HepG2 (cell line): ENCODE measurements at regions not wholly inside any gene's neighbourhood (a gene's known extent, or its start where the extent isn't known, plus 50 kb on each side); places are given as distances from the start of the nearest gene placed in this dataset.

Experiments
- HOXA7 ChIP-seq: sonication (generic); formaldehyde crosslinking; IDR thresholded peaks from 2 replicates; pipeline ENCODE4 v1.8.1; 2022; ENCODE audit warnings: mild to moderate bottlenecking, missing genetic modification reagents, moderate library complexity
- NR2C2 ChIP-seq: sonication (generic); formaldehyde crosslinking; IDR thresholded peaks from 2 replicates; pipeline ENCODE4 v1.4.0; 2020; ENCODE audit warnings: missing genetic modification reagents, mild to moderate bottlenecking, moderate library complexity, borderline replicate concordance
- TMF1 ChIP-seq: sonication (generic); formaldehyde crosslinking; IDR thresholded peaks from 2 replicates; pipeline ENCODE4 v1.8.1; 2022; ENCODE audit warnings: low read depth, missing genetic modification reagents
- TOPORS ChIP-seq: sonication (generic); formaldehyde crosslinking; IDR thresholded peaks from 2 replicates; pipeline ENCODE4 v1.8.0; 2023; ENCODE audit warnings: mild to moderate bottlenecking, missing genetic modification reagents
- ZNF629 ChIP-seq: sonication (generic); formaldehyde crosslinking; conservative IDR thresholded peaks from 2 replicates; pipeline ENCODE4 v1.5.0; 2020; ENCODE audit warnings: missing genetic modification reagents
- TF ChIP-seq, protein P1 (sequence below): sonication (generic); formaldehyde crosslinking; IDR thresholded peaks from 2 replicates; pipeline ENCODE4 v1.8.0; 2022; ENCODE audit warnings: mild to moderate bottlenecking, missing genetic modification reagents; ENCODE audit not compliant: insufficient replicate concordance
- TF ChIP-seq, protein P2 (sequence below): sonication (generic); formaldehyde crosslinking; IDR thresholded peaks from 2 replicates; pipeline ENCODE4 v1.5.1; 2020; ENCODE audit warnings: missing genetic modification reagents, mild to moderate bottlenecking, borderline replicate concordance
- TF ChIP-seq, protein P3 (sequence below): sonication (generic); formaldehyde crosslinking; IDR thresholded peaks from 2 replicates; pipeline ENCODE4 v1.5.0; 2020; ENCODE audit warnings: mild to moderate bottlenecking, missing genetic modification reagents, moderate library complexity
- TF ChIP-seq, protein P4 (sequence below): sonication (generic); formaldehyde crosslinking; IDR thresholded peaks from 2 replicates; pipeline ENCODE4 v1.5.0; 2020; ENCODE audit warnings: mild to moderate bottlenecking, missing genetic modification reagents
- TF ChIP-seq, protein P5 (sequence below): IDR thresholded peaks from 2 replicates; pipeline ENCODE4 v1.6.1; 2012; ENCODE audit warnings: inconsistent platforms

DNA sequence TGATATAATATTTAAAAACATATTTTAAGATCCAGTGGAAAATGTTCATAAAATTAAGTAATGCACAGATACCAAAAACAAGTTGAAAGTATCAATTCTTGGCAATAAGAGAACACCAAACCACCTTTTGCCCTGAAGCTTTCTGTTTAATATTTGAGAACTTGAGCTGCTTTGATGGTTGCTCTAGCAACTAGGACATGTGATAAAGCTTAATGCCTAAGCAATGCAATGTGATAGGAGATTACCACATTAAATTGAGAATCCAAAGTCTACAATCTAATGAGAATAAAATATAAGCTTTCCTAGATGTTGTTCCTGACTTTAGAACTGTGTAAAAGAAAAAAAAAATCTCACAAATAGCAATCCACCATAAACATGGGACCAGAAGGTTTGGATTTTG is 1367.5 kb upstream of the PCDH9 start:
- TF ChIP-seq, protein P1, sequence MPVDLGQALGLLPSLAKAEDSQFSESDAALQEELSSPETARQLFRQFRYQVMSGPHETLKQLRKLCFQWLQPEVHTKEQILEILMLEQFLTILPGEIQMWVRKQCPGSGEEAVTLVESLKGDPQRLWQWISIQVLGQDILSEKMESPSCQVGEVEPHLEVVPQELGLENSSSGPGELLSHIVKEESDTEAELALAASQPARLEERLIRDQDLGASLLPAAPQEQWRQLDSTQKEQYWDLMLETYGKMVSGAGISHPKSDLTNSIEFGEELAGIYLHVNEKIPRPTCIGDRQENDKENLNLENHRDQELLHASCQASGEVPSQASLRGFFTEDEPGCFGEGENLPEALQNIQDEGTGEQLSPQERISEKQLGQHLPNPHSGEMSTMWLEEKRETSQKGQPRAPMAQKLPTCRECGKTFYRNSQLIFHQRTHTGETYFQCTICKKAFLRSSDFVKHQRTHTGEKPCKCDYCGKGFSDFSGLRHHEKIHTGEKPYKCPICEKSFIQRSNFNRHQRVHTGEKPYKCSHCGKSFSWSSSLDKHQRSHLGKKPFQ (CRISPR knock-in tag) = no peak
- TF ChIP-seq HOXA7 (no peak), TOPORS (no peak), NR2C2 (CRISPR knock-in tag) (no peak), TMF1 (CRISPR knock-in tag) (no peak), ZNF629 (CRISPR knock-in tag) (no peak)
- TF ChIP-seq, protein P2, sequence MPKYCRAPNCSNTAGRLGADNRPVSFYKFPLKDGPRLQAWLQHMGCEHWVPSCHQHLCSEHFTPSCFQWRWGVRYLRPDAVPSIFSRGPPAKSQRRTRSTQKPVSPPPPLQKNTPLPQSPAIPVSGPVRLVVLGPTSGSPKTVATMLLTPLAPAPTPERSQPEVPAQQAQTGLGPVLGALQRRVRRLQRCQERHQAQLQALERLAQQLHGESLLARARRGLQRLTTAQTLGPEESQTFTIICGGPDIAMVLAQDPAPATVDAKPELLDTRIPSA (CRISPR knock-in tag) = no peak
- TF ChIP-seq, protein P3, sequence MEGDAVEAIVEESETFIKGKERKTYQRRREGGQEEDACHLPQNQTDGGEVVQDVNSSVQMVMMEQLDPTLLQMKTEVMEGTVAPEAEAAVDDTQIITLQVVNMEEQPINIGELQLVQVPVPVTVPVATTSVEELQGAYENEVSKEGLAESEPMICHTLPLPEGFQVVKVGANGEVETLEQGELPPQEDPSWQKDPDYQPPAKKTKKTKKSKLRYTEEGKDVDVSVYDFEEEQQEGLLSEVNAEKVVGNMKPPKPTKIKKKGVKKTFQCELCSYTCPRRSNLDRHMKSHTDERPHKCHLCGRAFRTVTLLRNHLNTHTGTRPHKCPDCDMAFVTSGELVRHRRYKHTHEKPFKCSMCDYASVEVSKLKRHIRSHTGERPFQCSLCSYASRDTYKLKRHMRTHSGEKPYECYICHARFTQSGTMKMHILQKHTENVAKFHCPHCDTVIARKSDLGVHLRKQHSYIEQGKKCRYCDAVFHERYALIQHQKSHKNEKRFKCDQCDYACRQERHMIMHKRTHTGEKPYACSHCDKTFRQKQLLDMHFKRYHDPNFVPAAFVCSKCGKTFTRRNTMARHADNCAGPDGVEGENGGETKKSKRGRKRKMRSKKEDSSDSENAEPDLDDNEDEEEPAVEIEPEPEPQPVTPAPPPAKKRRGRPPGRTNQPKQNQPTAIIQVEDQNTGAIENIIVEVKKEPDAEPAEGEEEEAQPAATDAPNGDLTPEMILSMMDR (CRISPR knock-in tag) = no peak
- TF ChIP-seq, protein P4, sequence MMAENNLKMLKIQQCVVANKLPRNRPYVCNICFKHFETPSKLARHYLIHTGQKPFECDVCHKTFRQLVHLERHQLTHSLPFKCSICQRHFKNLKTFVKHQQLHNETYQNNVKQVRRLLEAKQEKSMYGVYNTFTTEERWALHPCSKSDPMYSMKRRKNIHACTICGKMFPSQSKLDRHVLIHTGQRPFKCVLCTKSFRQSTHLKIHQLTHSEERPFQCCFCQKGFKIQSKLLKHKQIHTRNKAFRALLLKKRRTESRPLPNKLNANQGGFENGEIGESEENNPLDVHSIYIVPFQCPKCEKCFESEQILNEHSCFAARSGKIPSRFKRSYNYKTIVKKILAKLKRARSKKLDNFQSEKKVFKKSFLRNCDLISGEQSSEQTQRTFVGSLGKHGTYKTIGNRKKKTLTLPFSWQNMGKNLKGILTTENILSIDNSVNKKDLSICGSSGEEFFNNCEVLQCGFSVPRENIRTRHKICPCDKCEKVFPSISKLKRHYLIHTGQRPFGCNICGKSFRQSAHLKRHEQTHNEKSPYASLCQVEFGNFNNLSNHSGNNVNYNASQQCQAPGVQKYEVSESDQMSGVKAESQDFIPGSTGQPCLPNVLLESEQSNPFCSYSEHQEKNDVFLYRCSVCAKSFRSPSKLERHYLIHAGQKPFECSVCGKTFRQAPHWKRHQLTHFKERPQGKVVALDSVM (CRISPR knock-in tag) = no peak
- TF ChIP-seq, protein P5, sequence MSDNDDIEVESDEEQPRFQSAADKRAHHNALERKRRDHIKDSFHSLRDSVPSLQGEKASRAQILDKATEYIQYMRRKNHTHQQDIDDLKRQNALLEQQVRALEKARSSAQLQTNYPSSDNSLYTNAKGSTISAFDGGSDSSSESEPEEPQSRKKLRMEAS = no peak
